ENCODE measurements at regions not wholly inside any gene's neighbourhood (a gene's known extent, or its start where the extent isn't known, plus 50 kb on each side); places are given as distances from the start of the nearest gene placed in this dataset.

DNA sequence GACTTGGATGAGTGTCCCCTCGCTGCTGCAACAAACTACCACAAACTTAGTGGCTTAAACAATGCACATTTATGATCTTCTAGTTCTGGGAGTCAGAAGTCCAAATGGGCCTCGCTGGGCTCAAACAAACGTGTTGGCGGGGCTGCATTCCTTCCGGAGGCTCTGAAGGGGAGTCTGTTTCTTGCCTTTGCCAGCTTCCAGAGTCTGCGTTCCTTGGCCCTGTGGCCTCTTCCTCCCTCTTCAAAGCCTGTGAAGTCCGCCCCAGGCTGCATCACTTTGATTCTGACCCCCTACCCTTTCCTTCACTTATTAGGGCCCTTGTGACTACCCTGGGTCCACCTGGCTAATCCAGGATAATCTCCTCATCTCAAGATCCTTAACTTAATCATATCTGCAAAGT, 80.3 kb upstream of the NECTIN1 start:
- DNase-seq (ENCODE audit: unreplicated experiment): no peak
- POLR2A ChIA-PET: interaction anchor here (0.8 kb wide), 1 partner anchor 21 kb away, joined by 3 read pairs; no protein-coding TSS in a partner anchor
- H3K27ac Mint-ChIP-seq (ENCODE audit: low read depth, unreplicated experiment): no peak overlapping the region
- peaks cover 6% of the 10 kb centered on the region for H3K36me3 Mint-ChIP-seq (ENCODE audit: insufficient read depth, unreplicated experiment)
- BruUV-seq (replicated peaks): no TSS peak
- TF ChIP-seq, protein P1, sequence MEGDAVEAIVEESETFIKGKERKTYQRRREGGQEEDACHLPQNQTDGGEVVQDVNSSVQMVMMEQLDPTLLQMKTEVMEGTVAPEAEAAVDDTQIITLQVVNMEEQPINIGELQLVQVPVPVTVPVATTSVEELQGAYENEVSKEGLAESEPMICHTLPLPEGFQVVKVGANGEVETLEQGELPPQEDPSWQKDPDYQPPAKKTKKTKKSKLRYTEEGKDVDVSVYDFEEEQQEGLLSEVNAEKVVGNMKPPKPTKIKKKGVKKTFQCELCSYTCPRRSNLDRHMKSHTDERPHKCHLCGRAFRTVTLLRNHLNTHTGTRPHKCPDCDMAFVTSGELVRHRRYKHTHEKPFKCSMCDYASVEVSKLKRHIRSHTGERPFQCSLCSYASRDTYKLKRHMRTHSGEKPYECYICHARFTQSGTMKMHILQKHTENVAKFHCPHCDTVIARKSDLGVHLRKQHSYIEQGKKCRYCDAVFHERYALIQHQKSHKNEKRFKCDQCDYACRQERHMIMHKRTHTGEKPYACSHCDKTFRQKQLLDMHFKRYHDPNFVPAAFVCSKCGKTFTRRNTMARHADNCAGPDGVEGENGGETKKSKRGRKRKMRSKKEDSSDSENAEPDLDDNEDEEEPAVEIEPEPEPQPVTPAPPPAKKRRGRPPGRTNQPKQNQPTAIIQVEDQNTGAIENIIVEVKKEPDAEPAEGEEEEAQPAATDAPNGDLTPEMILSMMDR (IDR thresholded peaks at IDR 0.05; ENCODE audit: unreplicated experiment): no peak
- no peak overlapping the region for H3K4me3 Mint-ChIP-seq (ENCODE audit: unreplicated experiment)
- no peaks in the 10 kb centered on the region for H3K4me1 Mint-ChIP-seq (ENCODE audit: insufficient read depth, unreplicated experiment)
- H3K9me3 Mint-ChIP-seq (ENCODE audit: unreplicated experiment): no peaks in the 10 kb centered on the region
- intact Hi-C loops (cut with micrococcal nuclease): no loop called here
- CTCF ChIA-PET: interaction anchor here (0.6 to 0.7 kb wide), 2 partner anchors 701 to 1926 kb away, joined by 3 read pairs; no protein-coding TSS in a partner anchor
- H3K27me3 Mint-ChIP-seq (ENCODE audit: insufficient read depth, unreplicated experiment): peaks cover 73% of the 10 kb centered on the region

- no peak overlapping the region for H3K4me3 Mint-ChIP-seq (ENCODE audit: unreplicated experiment)
- H3K4me1 Mint-ChIP-seq (ENCODE audit: insufficient read depth, unreplicated experiment): no peaks in the 10 kb centered on the region
- DNase-seq (ENCODE audit: unreplicated experiment): no peak
- H3K36me3 Mint-ChIP-seq (ENCODE audit: insufficient read depth, unreplicated experiment): peaks cover 6% of the 10 kb centered on the region
- H3K27me3 Mint-ChIP-seq (ENCODE audit: insufficient read depth, unreplicated experiment): peaks cover 73% of the 10 kb centered on the region
- CTCF ChIA-PET: interaction anchor here (0.6 to 0.7 kb wide), 2 partner anchors 702 to 1927 kb away, joined by 3 read pairs; no protein-coding TSS in a partner anchor
- TF ChIP-seq, protein P1 (IDR thresholded peaks at IDR 0.05; ENCODE audit: unreplicated experiment): no peak
- intact Hi-C loops (cut with micrococcal nuclease): no loop called here
- H3K27ac Mint-ChIP-seq (ENCODE audit: low read depth, unreplicated experiment): no peak overlapping the region
- POLR2A ChIA-PET: no interaction called here
- BruUV-seq (replicated peaks): no TSS peak
- no peaks in the 10 kb centered on the region for H3K9me3 Mint-ChIP-seq (ENCODE audit: unreplicated experiment)
These were observed 79.6 kb upstream of the NECTIN1 start for GRCh38 chr11:119808407-119809185.

DNA sequence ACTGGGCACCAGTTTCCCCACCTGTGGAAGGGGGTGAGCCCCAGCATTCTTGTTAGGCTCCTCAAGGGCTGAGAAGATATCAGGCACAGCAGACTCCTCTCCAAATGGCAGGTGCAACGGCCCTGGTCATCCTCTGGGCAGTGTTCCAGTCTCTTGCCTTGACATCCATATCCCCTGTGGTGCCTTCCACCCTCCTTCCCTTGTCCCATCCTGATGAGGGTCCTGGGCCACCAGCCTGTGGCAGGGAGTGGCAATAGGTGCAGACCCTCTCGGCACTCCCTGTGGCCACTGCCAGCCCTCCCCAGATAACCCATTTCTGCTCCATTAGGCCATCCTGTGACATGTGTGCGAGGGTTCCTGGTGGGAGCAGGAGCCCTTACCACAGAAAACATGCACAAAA, 78.8 kb upstream of the NECTIN1 start:
- Mint-ChIP-seq H3K4me3 (ENCODE audit: unreplicated experiment) (no peak overlapping the region), H3K4me1 (ENCODE audit: insufficient read depth, unreplicated experiment) (no peaks in the 10 kb centered on the region), H3K36me3 (ENCODE audit: insufficient read depth, unreplicated experiment) (peaks cover 6% of the 10 kb centered on the region), H3K27ac (ENCODE audit: low read depth, unreplicated experiment) (no peak overlapping the region), H3K27me3 (ENCODE audit: insufficient read depth, unreplicated experiment) (peaks cover 69% of the 10 kb centered on the region), H3K9me3 (ENCODE audit: unreplicated experiment) (no peaks in the 10 kb centered on the region)
- no peak for DNase-seq (ENCODE audit: unreplicated experiment)
- ChIA-PET POLR2A (no interaction called here), CTCF (no interaction called here)
- intact Hi-C loops (cut with micrococcal nuclease): no loop called here
- no TSS peak for BruUV-seq (replicated peaks)
- TF ChIP-seq, protein P1 (IDR thresholded peaks at IDR 0.05; ENCODE audit: unreplicated experiment): no peak

- Mint-ChIP-seq H3K36me3 (ENCODE audit: insufficient read depth, unreplicated experiment) (peaks cover 6% of the 10 kb centered on the region), H3K4me3 (ENCODE audit: unreplicated experiment) (no peak overlapping the region), H3K27me3 (ENCODE audit: insufficient read depth, unreplicated experiment) (peaks cover 69% of the 10 kb centered on the region), H3K27ac (ENCODE audit: low read depth, unreplicated experiment) (no peak overlapping the region), H3K4me1 (ENCODE audit: insufficient read depth, unreplicated experiment) (no peaks in the 10 kb centered on the region), H3K9me3 (ENCODE audit: unreplicated experiment) (no peaks in the 10 kb centered on the region)
- CTCF ChIA-PET: no interaction called here
- POLR2A ChIA-PET: no interaction called here
- no TSS peak for BruUV-seq (replicated peaks)
- TF ChIP-seq, protein P1 (IDR thresholded peaks at IDR 0.05; ENCODE audit: unreplicated experiment): no peak
- no peak for DNase-seq (ENCODE audit: unreplicated experiment)
- intact Hi-C loops (cut with micrococcal nuclease): no loop called here
These were observed 78.4 kb upstream of the NECTIN1 start for GRCh38 chr11:119807402-119807801.

All from MCF 10A (cell line).